Retinal pigment epithelial cell (primary cell): ENCODE measurements at regions not wholly inside any gene's neighbourhood (a gene's known extent, or its start where the extent isn't known, plus 50 kb on each side); places are given as distances from the start of the nearest gene placed in this dataset.

Source experiments
- DNase-seq: peaks from one replicate; pipeline ENCODE4 v3.0.0-alpha.2; 2010; ENCODE audit warnings: low read depth
- H3K4me3 ChIP-seq: 2 replicates; pipeline ENCODE4 v1.5.1; 2011; ENCODE audit warnings: mild to moderate bottlenecking, low read length, control low read depth, moderate library complexity
- TF ChIP-seq, protein P1 (sequence below): conservative IDR thresholded peaks from 2 replicates; pipeline ENCODE4 v1.5.1; 2011; ENCODE audit warnings: low read depth, low read length, control low read depth, inconsistent platforms

GRCh38 chr12:4159851-4160250 is 113.7 kb upstream of the CCND2 start:
- no peak for DNase-seq
- TF ChIP-seq, protein P1, sequence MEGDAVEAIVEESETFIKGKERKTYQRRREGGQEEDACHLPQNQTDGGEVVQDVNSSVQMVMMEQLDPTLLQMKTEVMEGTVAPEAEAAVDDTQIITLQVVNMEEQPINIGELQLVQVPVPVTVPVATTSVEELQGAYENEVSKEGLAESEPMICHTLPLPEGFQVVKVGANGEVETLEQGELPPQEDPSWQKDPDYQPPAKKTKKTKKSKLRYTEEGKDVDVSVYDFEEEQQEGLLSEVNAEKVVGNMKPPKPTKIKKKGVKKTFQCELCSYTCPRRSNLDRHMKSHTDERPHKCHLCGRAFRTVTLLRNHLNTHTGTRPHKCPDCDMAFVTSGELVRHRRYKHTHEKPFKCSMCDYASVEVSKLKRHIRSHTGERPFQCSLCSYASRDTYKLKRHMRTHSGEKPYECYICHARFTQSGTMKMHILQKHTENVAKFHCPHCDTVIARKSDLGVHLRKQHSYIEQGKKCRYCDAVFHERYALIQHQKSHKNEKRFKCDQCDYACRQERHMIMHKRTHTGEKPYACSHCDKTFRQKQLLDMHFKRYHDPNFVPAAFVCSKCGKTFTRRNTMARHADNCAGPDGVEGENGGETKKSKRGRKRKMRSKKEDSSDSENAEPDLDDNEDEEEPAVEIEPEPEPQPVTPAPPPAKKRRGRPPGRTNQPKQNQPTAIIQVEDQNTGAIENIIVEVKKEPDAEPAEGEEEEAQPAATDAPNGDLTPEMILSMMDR: no peak
- H3K4me3 ChIP-seq: no peak overlapping the region

DNA sequence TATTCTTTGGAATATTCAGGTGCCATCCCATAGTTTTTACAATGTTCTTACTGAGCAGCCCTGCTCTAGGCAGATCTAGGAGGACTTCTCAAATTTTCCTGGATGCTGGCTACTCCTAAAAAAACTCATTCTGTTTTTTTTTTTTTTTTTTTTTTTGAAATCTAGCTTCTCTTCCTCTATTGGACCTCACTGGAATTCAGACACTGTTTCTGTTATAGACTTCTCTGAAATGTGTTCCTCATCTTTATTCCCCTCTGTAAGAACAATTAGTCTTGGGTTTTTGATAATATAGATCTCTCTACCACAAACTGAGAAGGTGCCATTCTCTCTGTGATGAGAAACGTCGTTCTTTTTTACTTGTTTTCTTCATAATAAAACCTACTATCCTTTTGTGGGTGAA is 115.3 kb upstream of the CCND2 start:
- DNase-seq: no peak
- no peak overlapping the region for H3K4me3 ChIP-seq
- TF ChIP-seq, protein P1: no peak

- TF ChIP-seq, protein P1: no peak
- DNase-seq: no peak
Observed at GRCh38 chr12:4157122-4157521, 116.4 kb upstream of the CCND2 start.

DNA sequence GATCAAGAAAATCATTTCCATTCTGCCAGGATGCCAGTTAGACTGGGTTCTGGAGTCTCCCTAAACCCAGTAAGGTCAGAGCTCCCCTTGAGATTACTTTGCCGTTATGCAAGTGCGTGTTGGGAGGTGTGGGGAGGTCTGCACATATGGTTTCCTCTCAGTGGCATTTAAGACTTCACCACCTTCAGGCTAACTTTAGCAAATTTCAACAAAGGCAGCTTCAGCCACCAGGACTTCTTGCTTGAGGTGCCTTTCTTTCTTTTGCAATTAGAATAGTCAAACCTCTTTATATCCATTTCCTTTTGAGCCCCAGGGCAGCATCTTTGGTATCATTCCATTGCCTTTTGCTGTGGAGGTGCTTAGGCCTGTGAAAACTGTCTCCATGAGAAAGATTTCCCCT is 117.2 kb upstream of the CCND2 start:
- TF ChIP-seq, protein P1: no peak
- no peak for DNase-seq
- H3K4me3 ChIP-seq: no peak overlapping the region

More at GRCh38 chr12:4157122-4157521, 116.4 kb upstream of the CCND2 start:
- H3K4me3 ChIP-seq: no peak overlapping the region

DNA sequence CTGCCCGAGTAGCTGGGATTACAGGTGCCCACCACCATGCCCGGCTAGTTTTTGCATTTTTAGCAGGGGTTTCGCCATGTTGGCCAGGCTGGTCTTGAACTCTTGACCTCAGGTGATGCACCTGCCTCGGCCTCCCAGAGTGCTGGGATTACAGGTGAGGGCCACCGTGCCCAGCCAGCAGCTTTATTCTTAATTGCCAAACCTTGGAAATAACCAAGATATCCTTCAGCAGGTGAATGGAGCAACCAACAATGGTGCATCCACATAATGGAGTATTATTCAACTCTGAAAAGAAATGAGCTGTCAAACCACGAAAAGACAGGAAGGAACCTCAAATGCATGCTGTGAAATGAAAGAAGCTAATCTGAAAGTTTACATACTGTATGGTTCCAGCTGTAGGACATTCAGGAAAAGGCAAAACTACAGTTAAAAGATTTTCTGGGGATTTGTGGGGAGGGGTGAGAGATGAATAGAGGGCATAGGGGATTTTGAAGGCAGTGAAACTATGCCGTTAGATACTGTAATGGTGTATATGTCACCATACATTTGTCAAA is 118.8 kb upstream of the CCND2 start:
- H3K4me3 ChIP-seq: no peak overlapping the region
- DNase-seq: no peak
- TF ChIP-seq, protein P1: no peak

DNA sequence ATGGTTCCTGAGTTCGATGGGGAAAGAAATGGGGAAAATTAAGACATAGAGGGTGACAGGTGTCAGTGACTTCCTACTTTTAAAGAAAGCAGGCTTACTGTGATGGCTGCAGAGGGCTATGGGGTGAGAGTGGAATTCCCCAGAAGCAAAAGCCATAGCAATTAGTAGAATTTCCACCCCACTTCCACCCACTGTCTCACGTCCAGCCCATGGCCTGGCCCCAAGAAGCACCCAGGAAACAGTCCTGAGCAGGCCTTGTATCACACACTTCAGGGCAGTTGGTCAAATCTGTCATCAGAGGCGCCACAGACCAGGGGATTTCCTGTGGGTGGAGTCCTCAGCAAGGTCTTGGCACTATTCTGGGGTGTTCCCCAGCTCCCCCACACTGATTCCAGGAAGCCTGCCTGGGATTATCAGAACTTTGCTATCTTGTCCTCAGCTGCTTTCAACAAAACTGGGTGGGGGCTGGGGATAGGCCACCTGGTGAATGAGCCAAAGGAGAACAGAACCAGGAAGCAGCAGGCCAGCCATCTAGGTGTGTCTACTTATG is 120.1 kb upstream of the CCND2 start:
- H3K4me3 ChIP-seq: no peak overlapping the region
- no peak for DNase-seq
- TF ChIP-seq, protein P1: no peak

GRCh38 chr12:4152145-4152795 is 121.3 kb upstream of the CCND2 start:
- H3K4me3 ChIP-seq: no peak overlapping the region
- TF ChIP-seq, protein P1: no peak
- DNase-seq: no peak
